HS-5 (cell line): ENCODE measurements at regions not wholly inside any gene's neighbourhood (a gene's known extent, or its start where the extent isn't known, plus 50 kb on each side); places are given as distances from the start of the nearest gene placed in this dataset.

Experiments used
- DNase-seq: peaks from one replicate; pipeline ENCODE4 v3.0.0-alpha.2; 2012; ENCODE audit warnings: low read depth

DNA sequence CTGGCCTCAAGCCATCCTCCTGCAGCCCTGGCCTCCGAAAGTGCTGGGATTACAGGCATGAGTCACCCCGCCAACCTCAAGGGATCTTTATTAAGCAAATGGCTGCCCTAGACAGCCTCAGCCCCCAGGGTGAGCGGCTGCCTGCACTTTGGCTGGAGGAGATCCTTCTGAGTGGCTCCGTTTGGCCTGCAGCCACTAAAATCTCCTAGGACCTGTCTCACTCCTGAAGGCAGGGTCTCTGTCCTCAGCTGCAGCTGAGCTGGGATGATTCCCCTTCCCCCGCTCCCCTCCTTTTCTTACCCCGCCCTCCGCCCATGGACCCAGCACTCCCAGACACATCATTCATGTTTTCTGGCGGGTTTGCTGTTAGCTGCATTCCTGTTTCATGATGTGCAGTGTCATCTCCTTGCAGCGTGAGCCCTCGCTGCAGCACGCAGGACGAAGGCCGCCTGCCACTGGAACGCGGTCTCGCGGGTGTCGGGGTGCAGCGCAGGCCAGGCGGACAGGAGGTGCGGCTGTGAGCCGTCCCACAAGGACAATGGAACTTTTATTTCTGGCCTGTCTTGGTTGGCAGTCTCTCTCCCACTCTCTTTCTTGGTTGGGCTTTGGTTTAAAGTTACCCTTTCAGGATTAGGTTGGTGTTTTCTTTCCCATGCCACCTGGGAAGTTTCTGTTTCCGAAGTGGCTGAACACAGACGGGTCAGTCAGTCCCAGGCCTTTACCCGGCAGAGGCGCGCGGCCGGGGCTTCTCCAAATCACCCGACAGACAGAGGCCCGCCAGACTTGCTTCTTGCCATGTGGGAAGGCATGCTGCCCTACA, 137.1 kb downstream of the FOXD1 start:
- peak; percentile 86 for DNase-seq

DNA sequence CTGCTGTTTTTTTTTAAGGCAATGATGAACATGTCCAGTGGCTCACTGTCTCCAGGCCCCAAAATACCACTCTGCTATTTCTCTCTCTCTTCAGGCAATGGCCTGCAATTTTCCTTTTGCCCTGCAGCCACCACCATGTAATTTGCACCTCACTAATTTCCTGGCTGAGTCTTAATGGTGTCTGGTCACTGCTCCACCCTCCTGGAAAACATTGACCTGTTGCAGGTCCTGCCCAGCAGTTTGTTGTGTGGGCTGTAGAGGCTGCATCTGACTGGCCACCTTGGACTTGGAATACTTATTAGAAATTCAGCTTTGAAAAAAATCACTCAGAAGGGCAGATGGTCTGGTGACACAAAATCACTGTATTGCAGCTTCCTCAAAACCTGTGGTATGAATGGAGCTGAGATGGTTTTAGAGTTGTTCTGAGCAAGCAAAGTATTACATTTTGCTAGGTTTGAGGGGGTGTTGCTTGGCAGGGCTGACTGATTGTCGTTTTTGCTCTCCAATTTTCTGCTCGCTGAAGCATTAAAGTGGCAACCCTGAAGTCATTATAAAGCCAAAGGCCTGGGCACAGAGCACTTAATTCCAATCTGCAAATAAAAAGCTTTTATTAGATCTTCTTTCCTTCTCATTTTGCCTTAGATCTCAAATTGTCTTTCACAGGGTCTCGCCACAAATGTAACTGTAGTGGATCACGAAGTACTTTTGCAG, 134.8 kb downstream of the TMEM174 start:
- no peak for DNase-seq

DNA sequence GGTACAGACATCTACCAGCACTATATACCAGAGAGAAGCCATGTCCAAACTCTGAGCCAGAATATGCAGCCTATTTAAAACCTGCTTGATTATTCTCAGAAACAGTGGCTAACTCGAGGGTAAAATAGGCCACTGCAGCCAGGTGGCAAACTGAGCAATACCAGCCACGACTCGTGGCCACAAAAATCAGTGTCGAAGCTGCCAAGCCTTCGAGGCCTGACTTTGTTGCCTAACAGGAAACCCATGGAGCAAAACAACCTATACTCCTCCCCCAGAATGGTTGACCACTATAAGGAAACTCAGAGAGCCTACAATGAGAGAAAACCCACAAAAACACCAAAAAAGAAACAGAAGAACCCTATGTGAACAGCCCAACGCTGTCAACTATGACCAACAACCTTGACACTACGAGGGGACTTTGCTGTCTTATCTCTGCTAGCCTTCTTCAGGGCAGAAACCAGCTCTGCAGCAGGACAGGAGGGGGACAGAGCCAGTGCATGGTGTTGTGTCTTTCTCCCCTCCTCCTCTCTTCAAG, 133.8 kb downstream of the TMEM174 start:
- no peak for DNase-seq

- no peak for DNase-seq
Measured at GRCh38 chr5:73306078-73306719, 133.2 kb downstream of the TMEM174 start.

GRCh38 chr5:73305386-73305785, 132.4 kb downstream of the TMEM174 start:
- DNase-seq, result no peak

GRCh38 chr5:73304381-73304780, 131.4 kb downstream of the TMEM174 start:
- DNase-seq, result no peak

DNA sequence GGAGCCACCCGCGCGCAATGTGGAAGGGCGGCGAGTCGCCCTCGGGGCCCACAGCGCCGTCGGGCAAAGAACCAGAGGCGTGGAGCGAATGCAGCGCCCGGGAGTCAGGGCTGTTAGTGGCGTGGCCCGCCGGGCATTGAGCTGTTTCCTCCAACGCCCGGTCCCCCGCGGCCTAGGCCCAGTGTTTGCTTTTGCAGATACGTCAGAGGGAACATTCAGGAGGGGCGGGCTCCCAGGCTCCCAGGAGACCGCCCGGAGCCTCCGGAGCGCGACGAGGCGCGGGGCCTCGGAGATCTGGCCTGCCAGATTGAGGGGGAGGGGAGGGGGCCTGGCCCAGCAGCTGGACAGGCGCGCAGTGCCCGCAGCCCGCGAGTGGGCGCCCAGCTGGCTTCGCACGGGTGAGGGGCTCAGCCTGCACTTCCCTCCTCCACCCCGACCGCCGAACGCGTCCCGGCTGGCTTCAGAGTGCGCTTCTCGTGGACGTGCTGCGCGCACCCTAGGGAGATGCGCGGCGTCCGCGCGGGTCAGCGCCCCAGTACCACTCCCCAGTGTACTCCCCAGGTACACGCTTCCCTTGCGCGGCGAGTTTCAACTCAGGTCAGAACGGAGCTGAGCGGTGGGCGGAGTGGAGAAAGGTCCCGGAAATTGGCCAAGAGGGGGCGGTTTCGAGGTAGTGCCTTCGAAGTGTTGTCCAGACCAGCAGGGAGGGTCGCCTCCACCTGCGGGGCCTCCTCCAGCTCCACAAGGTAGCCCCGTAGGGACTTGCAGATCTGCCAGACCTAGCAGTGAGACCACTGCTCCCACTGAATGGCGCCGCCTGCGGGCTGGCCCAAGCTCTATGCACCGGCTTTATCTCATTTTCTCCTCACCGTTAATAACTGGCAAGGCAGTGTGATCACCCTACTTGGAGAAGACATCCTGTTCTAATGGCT, 130.4 kb downstream of the TMEM174 start:
- DNase-seq, result no peak

GRCh38 chr5:73302797-73303147, 129.8 kb downstream of the TMEM174 start:
- DNase-seq, result no peak

- no peak for DNase-seq
Measured at GRCh38 chr5:73301208-73301901, 128.4 kb downstream of the TMEM174 start.

GRCh38 chr5:73300337-73301207, 127.6 kb downstream of the TMEM174 start:
- DNase-seq, result no peak

DNA sequence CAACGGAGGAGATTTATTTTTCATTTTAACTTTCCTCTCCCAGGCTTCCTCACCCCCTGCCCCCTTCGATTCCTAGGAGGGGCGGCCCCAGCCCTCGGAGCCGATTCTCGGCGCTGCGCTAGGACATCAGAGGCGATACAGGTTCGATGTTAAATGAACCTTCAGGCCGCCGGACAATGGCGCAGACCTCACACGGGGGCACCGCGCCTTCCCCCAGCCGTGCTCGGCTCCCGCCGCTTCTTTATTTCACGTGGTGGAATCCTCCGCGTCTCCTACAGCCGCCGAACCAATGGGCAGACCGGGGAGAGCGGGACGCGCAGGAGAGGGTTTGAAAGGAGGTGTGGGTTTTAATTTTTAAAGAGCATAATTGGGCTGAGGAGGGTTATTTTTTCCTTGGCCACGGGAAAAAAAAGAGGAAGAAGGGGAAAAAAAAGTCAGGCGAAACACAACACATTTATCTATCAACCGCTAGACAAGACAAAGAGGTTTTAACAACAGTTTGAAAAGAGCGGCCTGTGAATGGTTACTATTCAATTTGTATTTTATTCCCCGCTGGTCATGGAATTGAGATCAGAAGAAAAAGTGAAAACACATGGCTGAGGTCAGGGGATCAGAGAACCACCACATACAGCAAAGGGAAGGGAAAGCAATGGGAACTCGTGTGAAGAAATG, 126.8 kb downstream of the TMEM174 start:
- no peak for DNase-seq

DNA sequence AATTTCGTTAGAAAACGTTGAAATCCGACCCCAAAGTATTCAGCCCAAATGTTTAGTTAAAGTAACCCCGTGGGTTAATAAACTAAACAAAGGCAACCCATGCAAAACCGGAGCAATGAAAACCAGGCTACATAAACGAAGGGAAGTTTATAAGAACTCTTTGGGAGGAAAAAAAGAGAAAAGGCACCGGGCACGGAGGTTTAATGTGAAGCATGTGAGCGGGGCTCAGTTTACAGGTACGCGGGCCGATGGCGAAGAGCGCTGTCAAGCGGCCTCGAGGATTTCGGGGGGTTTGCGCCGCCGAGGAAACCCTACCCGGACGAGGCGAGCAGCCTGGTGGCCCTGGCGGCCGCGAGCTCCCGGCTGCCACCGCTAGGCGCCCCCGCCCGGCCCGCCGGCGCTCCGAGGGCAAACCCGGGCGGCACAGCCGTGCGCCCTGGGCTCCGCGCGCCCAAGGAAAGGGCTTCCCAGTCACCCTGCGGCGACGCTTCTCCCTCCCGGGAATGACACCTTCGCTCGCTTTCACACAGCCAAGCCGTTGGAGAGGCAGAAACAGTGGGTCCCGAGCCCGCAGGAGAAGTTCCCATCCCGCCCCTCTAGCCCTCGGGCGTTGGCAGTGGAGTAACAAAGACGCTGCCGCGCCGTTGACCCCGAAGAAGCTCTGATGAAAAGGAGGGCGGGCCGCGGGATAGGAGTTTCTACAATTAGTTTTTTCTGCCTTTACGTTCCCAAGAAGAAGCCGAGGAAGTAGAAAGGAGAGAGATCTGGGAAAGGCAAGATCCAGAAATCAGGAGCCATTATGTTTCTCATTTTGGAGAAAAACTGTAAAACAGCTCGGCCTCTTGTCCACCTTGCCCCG, 126.0 kb downstream of the TMEM174 start:
- DNase-seq, result no peak

DNA sequence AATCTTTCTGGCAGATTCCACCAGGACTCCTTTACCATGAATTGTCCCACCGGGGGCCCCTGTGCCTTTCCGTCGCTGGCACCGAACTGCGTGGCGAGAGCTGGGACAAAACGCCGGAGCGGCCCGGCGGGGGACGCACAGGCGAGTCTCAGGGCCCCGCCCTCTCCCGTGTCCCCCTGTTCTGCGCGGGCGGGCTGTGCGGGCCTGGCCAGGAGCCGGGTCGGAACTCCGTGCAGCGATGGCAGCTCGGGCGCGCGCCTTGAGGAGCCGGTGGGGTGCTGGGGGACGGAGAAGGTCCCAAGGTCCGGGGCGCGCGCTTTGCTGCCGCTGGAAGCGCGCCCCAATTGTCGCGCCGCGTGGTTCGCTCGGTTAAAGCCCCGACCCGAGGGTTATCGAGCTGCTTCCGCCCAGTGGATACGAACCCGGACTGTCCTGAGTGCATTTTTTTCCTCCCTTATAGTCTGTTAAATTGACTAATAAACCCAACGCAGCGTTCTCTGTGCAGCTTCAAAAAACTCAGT, 125.3 kb downstream of the TMEM174 start:
- no peak for DNase-seq

- no peak for DNase-seq
Measured at GRCh38 chr5:73297430-73297829, 124.4 kb downstream of the TMEM174 start.

DNA sequence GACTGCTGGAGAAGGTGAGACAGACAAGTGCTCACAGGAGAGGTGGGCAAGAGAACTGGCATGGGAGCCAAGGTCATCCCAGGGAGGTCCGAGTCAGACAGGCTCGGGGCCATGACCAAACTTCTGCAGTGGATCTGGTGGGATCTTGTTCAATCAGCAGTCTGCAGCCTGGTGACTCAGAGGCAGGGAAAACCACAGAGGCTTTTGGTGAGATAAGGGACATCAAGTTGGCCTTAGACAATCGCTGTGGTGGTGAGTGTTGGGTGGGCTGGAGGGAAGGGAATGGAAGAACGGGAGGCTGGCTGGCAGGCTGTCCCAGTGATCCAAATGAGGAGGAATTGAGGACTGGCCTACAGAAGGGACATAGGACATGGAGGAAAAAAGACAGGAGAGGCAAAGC, 123.8 kb downstream of the TMEM174 start:
- peak; percentile 35 for DNase-seq

GRCh38 chr5:73295921-73296320, 122.9 kb downstream of the TMEM174 start:
- no peak for DNase-seq

DNA sequence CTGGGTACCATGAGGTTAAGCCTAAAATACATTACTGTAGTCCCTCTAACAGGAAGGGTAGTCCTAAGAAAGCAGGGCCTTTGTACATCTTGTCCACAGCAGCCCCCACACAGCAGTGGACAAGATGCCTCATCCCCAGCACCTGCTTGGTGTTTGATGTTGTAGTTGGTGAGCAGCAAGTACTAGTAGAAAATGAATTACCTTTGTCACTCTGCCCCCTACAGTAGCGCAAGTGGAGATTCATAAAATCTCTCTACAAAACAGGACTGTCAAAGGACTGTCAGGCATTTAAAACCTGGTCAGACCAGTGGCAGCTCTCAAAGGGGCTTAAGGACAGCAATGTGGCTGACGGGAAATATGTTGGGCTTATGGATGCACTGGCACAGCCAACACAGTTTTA, 122.5 kb downstream of the TMEM174 start:
- no peak for DNase-seq

DNA sequence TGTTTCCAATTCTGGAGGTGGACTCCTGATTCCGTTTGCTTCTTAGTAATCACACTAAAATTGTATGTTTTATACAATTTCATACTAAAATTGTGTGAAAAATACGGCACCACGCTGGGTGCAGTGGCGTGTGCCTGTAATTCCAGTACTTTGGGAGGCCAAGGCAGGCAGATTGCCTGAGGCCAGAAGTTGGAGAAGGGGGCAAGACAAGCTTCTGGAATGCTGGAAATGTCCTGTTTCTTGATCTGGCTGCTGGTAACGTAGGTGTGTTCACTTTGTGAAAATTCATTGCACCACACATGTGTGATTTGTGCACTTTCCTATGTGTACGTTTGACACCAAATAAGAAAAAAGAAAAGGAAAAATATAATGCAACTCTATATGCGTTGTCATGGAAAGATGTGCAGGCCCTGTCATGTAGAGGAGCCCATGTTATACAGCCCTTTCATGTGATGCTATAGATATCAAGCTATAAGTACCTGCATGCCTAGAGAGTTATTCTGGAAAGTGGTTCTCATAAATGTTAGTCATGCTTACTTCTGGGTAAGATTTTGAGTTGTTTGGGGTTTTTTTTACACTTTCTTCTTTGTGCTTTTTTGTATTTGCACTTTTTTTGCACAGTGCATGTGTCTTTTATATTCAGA, 119.9 kb downstream of the TMEM174 start:
- DNase-seq, result no peak
